Endothelial cell of umbilical vein (primary cell): ENCODE measurements at regions not wholly inside any gene's neighbourhood (a gene's known extent, or its start where the extent isn't known, plus 50 kb on each side); places are given as distances from the start of the nearest gene placed in this dataset.
"Not testable (repeated sequence)": the region's sequence is repeated elsewhere in the genome, so short reads cannot be mapped to it uniquely, and the experiment has no call there.

ENCODE experiments used
- BruUV-seq: library from RNA; stranded (reverse); fragments of 400-500 nt; replicated peaks from 2 replicates; lab custom pipeline; 2021; lab: Mats Ljungman, UMichigan
- CTCF ChIA-PET: fragments of 300-600, 350-600 bp; sonication (Branson Sonifier 250); formaldehyde crosslinking; loops from one replicate; lab custom pipeline; 2021; ENCODE audit warnings: antibody characterized with exemption, inconsistent platforms; lab: Charles Lee
- POLR2A ChIA-PET: fragments of 300-600, 350-600 bp; sonication (Branson Sonifier 250); formaldehyde crosslinking; loops from one replicate; lab custom pipeline; 2021; ENCODE audit warnings: antibody characterized with exemption, inconsistent platforms; lab: Charles Lee
- DNase-seq: peaks from one replicate; pipeline ENCODE4 v3.0.0-alpha.2; 2011; ENCODE audit warnings: low read depth, low spot score
- FAIRE-seq: peaks from 2 replicates; lab custom pipeline; 2011; peaks lifted over from hg19 to GRCh38; lab: Jason Lieb, UNC
- H2AFZ ChIP-seq: 2 replicates; pipeline ENCODE4 v1.6.0; 2012; ENCODE audit warnings: low read depth, low read length, control low read depth, inconsistent platforms
- H3K27ac ChIP-seq: 2 replicates; pipeline ENCODE4 v1.5.1; 2011; ENCODE audit warnings: low read depth, mild to moderate bottlenecking, control low read depth, low read length, moderate library complexity; ENCODE audit not compliant: insufficient read depth
- H3K27me3 ChIP-seq, 2 experiments: 2 replicates each; pipeline versions ENCODE4 v1.6.0 to v1.6.1; 2011; ENCODE audit warnings: low read length in 2 of 2, mixed read lengths in 1 of 2; ENCODE audit not compliant: control insufficient read depth in 2 of 2, insufficient read depth in 2 of 2
- H3K36me3 ChIP-seq, 2 experiments: 2 replicates in 1 of 2; 3 replicates in 1 of 2; pipeline ENCODE4 v1.5.1; 2011; ENCODE audit warnings: low read length in 2 of 2, mild to moderate bottlenecking in 1 of 2, moderate library complexity in 1 of 2; ENCODE audit not compliant: control insufficient read depth in 2 of 2, insufficient read depth in 2 of 2; ENCODE audit errors: extremely low read depth in 1 of 2
- H3K4me1 ChIP-seq: 3 replicates; pipeline ENCODE4 v1.5.1; 2011; ENCODE audit warnings: mild to moderate bottlenecking, low read length; ENCODE audit not compliant: control insufficient read depth, insufficient read depth; ENCODE audit errors: extremely low read depth
- H3K4me2 ChIP-seq: 2 replicates; pipeline ENCODE4 v1.6.1; 2011; ENCODE audit warnings: low read length, control low read depth, mixed read lengths; ENCODE audit not compliant: insufficient read depth
- H3K4me3 ChIP-seq, 3 experiments: fragments of 200-600 bp in 1 of 3; sonication (generic), shearing (Covaris generic) in 1 of 3; replicated peaks in 1 of 3; 2 replicates each; pipeline ENCODE4 v1.5.1; 2011 to 2016; ENCODE audit warnings: control low read depth in 3 of 3, low read length in 3 of 3, mild to moderate bottlenecking in 2 of 3, inconsistent platforms in 1 of 3, low read depth in 1 of 3, moderate library complexity in 1 of 3; ENCODE audit not compliant: insufficient read depth in 1 of 3
- H3K79me2 ChIP-seq: 2 replicates; pipeline ENCODE4 v1.6.0; 2012; ENCODE audit warnings: low read length, inconsistent platforms; ENCODE audit not compliant: control insufficient read depth, insufficient read depth
- H3K9ac ChIP-seq: replicated peaks from 2 replicates; pipeline ENCODE3; 2011; ENCODE audit warnings: low read length, control low read depth; ENCODE audit not compliant: insufficient read depth; ENCODE audit errors: extremely low read depth
- H3K9me1 ChIP-seq: replicated peaks from 3 replicates; pipeline ENCODE4 v1.6.0; 2011; ENCODE audit warnings: mild to moderate bottlenecking, low read length; ENCODE audit not compliant: control insufficient read depth, insufficient read depth; ENCODE audit errors: extremely low read depth
- H3K9me3 ChIP-seq: replicated peaks from 2 replicates; pipeline ENCODE4 v1.5.1; 2012; ENCODE audit warnings: low read length, inconsistent platforms; ENCODE audit not compliant: control insufficient read depth, insufficient read depth
- H4K20me1 ChIP-seq: replicated peaks from 2 replicates; pipeline ENCODE3; 2011; ENCODE audit warnings: mild to moderate bottlenecking, low read length; ENCODE audit not compliant: control insufficient read depth, insufficient read depth; ENCODE audit errors: extremely low read depth
- CTCF ChIP-seq, 2 donors: IDR thresholded peaks; 1 replicate in 1 of 2; 2 replicates in 1 of 2; pipeline ENCODE4 v1.5.1; 2011; ENCODE audit warnings: low read length in 2 of 2, mild to moderate bottlenecking in 2 of 2, moderate library complexity in 2 of 2, control low read depth in 1 of 2, inconsistent platforms in 1 of 2, low read depth in 1 of 2; ENCODE audit not compliant: insufficient read depth in 1 of 2; ENCODE audit errors: extremely low read depth in 1 of 2
- EZH2 ChIP-seq: IDR thresholded peaks from 2 replicates; pipeline ENCODE4 v1.6.1; 2012; ENCODE audit warnings: borderline replicate concordance, low read depth, mild to moderate bottlenecking, moderate library complexity, low read length, inconsistent platforms; ENCODE audit not compliant: severe bottlenecking
- FOS ChIP-seq: IDR thresholded peaks from 2 replicates; pipeline ENCODE4 v1.6.1; 2011; ENCODE audit warnings: mild to moderate bottlenecking, low read length, moderate library complexity, borderline replicate concordance; ENCODE audit not compliant: insufficient read depth
- GATA2 ChIP-seq: IDR thresholded peaks from 2 replicates; pipeline ENCODE4 v1.7.0; 2011; ENCODE audit warnings: low read depth, mild to moderate bottlenecking, moderate library complexity, mixed read lengths, low read length; ENCODE audit not compliant: insufficient read length, insufficient read depth
- JUN ChIP-seq: IDR thresholded peaks from 2 replicates; pipeline ENCODE4 v1.6.1; 2011; ENCODE audit warnings: borderline replicate concordance, low read depth; ENCODE audit not compliant: insufficient read length, insufficient read depth
- MAX ChIP-seq: IDR thresholded peaks from 2 replicates; pipeline ENCODE4 v1.6.1; 2011; ENCODE audit not compliant: insufficient read depth, insufficient read length
- MYC ChIP-seq: IDR thresholded peaks from one replicate; pipeline ENCODE4 v1.6.1; 2011; ENCODE audit warnings: mild to moderate bottlenecking, low read depth, low read length
- POLR2A ChIP-seq: IDR thresholded peaks from 2 replicates; pipeline ENCODE4 v1.6.1; 2012; ENCODE audit warnings: low read depth, mild to moderate bottlenecking, control low read depth, low read length
- POLR2AphosphoS5 ChIP-seq: IDR thresholded peaks from 2 replicates; pipeline ENCODE4 v1.6.1; 2012; ENCODE audit warnings: low read depth, mild to moderate bottlenecking, control low read depth, low read length, moderate library complexity; ENCODE audit not compliant: insufficient read depth
- dilution Hi-C: fragments of 300-500 bp; cut with MboI; formaldehyde crosslinking; loops from one replicate; pipeline ENCODE4 v1.15.0; 2019; ENCODE audit warnings: low sequenced_read_pairs; ENCODE audit not compliant: extremely low pct_ligation_motif_present
- intact Hi-C: fragments of 100-400 bp; cut with micrococcal nuclease; formaldehyde crosslinking; loops from one replicate; pipeline ENCODE4 v1.10.0; 2022

- no TSS peak for BruUV-seq
- Histone ChIP-seq H3K36me3 (no peaks in the 10 kb centered on the region), H4K20me1 (no peaks in the 10 kb centered on the region), H3K27ac (no peak overlapping the region), H3K9me1 (no peaks in the 10 kb centered on the region), H3K4me1 (no peaks in the 10 kb centered on the region), H3K27me3 (no peaks in the 10 kb centered on the region), H3K79me2 (no peaks in the 10 kb centered on the region), H3K9ac (no peak overlapping the region), H3K9me3 (no peaks in the 10 kb centered on the region), H3K4me3 (no peak overlapping the region), H2AFZ (no peak overlapping the region), H3K4me2 (no peak overlapping the region)
- TF ChIP-seq MAX (no peak), POLR2A (no peak), GATA2 (no peak), MYC (no peak), CTCF (IDR thresholded peaks at IDR 0.05; ENCODE audit: extremely low read depth in 1 of 2, insufficient read depth in 1 of 2, low read depth in 1 of 2, low read length in 2 of 2) (no peak), JUN (no peak), FOS (no peak), EZH2 (no peak), POLR2AphosphoS5 (no peak)
- POLR2A ChIA-PET: no interaction called here
- CTCF ChIA-PET: no interaction called here
- DNase-seq (no peak), FAIRE-seq (no peak)
- dilution Hi-C loops (no loop called here), intact Hi-C loops (no loop called here)
Measured at GRCh38 chr5:1718669-1719068, 81.0 kb downstream of the MRPL36 start.

GRCh38 chr5:1710091-1710490 lies 89.5 kb downstream of the MRPL36 start:
- POLR2A ChIA-PET, H2AFZ ChIP-seq, H3K4me2 ChIP-seq, H3K27ac ChIP-seq, FAIRE-seq, H3K9me1 ChIP-seq, DNase-seq, BruUV-seq, H3K79me2 ChIP-seq, H3K9me3 ChIP-seq, H4K20me1 ChIP-seq, H3K9ac ChIP-seq, CTCF ChIA-PET, H3K27me3 ChIP-seq, H3K4me1 ChIP-seq, intact Hi-C loops, dilution Hi-C loops, H3K36me3 ChIP-seq, H3K4me3 ChIP-seq: not testable (repeated sequence)
